ENCODE measurements at regions not wholly inside any gene's neighbourhood (a gene's known extent, or its start where the extent isn't known, plus 50 kb on each side); places are given as distances from the start of the nearest gene placed in this dataset.

DNA sequence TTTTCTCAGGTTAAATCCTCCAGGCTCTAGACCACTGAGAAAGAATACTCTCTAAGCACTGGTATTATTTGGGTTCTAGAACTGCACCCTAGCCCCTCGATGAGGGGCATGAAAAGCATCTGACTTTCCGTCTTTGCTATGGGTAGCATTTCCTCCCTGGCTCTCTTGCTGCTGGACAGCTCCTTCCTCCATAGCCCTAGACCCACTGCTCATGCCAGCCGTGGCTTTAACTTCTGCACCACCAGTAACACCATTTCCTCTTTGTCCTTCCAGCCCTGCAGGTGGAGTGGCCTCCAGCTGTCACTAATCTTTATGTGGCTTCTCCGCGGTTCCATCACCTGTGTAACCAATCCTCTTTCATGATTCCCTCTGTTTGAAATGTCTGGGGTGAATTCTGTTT, 194.9 kb downstream of the SCP2D1 start:
- H4K20me1 ChIP-seq (ENCODE audit: control insufficient read depth, extremely low read depth, insufficient read depth, low read length) = no peaks in the 10 kb centered on the region
- no peak for FAIRE-seq
- TF ChIP-seq, protein P1, sequence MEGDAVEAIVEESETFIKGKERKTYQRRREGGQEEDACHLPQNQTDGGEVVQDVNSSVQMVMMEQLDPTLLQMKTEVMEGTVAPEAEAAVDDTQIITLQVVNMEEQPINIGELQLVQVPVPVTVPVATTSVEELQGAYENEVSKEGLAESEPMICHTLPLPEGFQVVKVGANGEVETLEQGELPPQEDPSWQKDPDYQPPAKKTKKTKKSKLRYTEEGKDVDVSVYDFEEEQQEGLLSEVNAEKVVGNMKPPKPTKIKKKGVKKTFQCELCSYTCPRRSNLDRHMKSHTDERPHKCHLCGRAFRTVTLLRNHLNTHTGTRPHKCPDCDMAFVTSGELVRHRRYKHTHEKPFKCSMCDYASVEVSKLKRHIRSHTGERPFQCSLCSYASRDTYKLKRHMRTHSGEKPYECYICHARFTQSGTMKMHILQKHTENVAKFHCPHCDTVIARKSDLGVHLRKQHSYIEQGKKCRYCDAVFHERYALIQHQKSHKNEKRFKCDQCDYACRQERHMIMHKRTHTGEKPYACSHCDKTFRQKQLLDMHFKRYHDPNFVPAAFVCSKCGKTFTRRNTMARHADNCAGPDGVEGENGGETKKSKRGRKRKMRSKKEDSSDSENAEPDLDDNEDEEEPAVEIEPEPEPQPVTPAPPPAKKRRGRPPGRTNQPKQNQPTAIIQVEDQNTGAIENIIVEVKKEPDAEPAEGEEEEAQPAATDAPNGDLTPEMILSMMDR (optimal IDR thresholded peaks at IDR 0.05 in 1 of 3, IDR thresholded peaks at IDR 0.05 in 1 of 3, conservative IDR thresholded peaks at IDR 0.05 in 1 of 3; ENCODE audit: extremely low read depth in 1 of 3, insufficient read depth in 2 of 3, low read length in 3 of 3) = no peak
- no peak for TF ChIP-seq EZH2 (IDR thresholded peaks at IDR 0.05; ENCODE audit: low read length)

DNA sequence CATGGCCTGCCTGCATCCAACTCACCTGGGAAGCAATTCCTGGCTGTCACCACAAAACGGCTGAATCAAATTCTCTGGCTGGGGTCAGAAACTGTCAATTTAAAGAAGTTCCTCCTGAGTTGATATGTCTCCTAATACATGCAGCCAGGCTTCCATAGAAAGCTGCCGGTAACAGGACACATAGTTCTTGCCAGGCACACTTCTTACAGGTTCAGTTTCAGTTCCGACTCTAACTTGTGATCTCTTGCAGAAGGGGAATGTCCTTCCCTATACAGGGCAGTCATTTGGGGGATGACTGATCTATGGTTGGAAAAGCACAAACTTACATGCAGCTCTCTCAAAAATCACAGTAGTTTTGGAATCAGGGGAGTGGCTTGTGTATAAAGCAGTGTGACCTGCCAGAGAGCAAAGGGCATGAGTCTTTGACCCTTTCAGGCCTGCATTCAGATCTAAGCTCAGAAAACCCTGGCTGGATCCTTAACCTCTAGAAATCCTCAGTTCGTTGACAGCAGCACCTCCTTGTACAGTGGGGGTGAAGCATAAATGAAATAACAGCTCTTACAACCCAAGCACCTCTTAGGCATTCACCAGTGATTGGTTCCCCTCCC, 195.6 kb downstream of the SCP2D1 start:
- H3K4me3 ChIP-seq (ENCODE audit: control insufficient read depth in 2 of 3, extremely low read depth in 1 of 3, insufficient read depth in 2 of 3, low read depth in 1 of 3, low read length in 3 of 3) = no peak overlapping the region
- no peaks in the 10 kb centered on the region for H3K27me3 ChIP-seq (ENCODE audit: control insufficient read depth, extremely low read depth, insufficient read depth, low read length)
- no peaks in the 10 kb centered on the region for H3K9me1 ChIP-seq (ENCODE audit: control insufficient read depth, extremely low read depth, insufficient read depth, low read length)
- no peak overlapping the region for H3K9ac ChIP-seq (ENCODE audit: control insufficient read depth, extremely low read depth, insufficient read depth, low read length)
- no peak overlapping the region for H2AFZ ChIP-seq (ENCODE audit: control insufficient read depth, low read length)
- no peaks in the 10 kb centered on the region for H3K9me3 ChIP-seq (ENCODE audit: control insufficient read depth, low read depth, low read length)
- TF ChIP-seq, protein P1 (optimal IDR thresholded peaks at IDR 0.05 in 1 of 3, IDR thresholded peaks at IDR 0.05 in 1 of 3, conservative IDR thresholded peaks at IDR 0.05 in 1 of 3; ENCODE audit: extremely low read depth in 1 of 3, insufficient read depth in 2 of 3, low read length in 3 of 3) = no peak
- TF ChIP-seq EZH2 (IDR thresholded peaks at IDR 0.05; ENCODE audit: low read length) = no peak
- no peaks in the 10 kb centered on the region for H3K36me3 ChIP-seq (ENCODE audit: control insufficient read depth in 2 of 2, extremely low read depth in 1 of 2, insufficient read depth in 2 of 2, low read length in 2 of 2)
- dilution Hi-C loops (cut with MboI; ENCODE audit: extremely low pct_ligation_motif_present, low sequenced_read_pairs) = no loop called here
- no peak overlapping the region for H3K4me2 ChIP-seq (ENCODE audit: control insufficient read depth, extremely low read depth, insufficient read depth, low read depth, low read length)
- DNase-seq (ENCODE audit: low read depth, low spot score) (no peak), FAIRE-seq (no peak)
- H4K20me1 ChIP-seq (ENCODE audit: control insufficient read depth, extremely low read depth, insufficient read depth, low read length) = no peaks in the 10 kb centered on the region
- H3K4me1 ChIP-seq (ENCODE audit: control insufficient read depth, extremely low read depth, insufficient read depth, low read length) = no peaks in the 10 kb centered on the region
- H3K79me2 ChIP-seq (ENCODE audit: control insufficient read depth, insufficient read depth, low read length) = no peaks in the 10 kb centered on the region
- H3K27ac ChIP-seq (ENCODE audit: control insufficient read depth, insufficient read depth, low read length) = no peak overlapping the region

More for the DNA sequence above, 194.9 kb downstream of the SCP2D1 start:
- Histone ChIP-seq H3K27ac (ENCODE audit: control insufficient read depth, insufficient read depth, low read length) (no peak overlapping the region), H3K4me1 (ENCODE audit: control insufficient read depth, extremely low read depth, insufficient read depth, low read length) (no peaks in the 10 kb centered on the region), H3K27me3 (ENCODE audit: control insufficient read depth, extremely low read depth, insufficient read depth, low read length) (no peaks in the 10 kb centered on the region), H2AFZ (ENCODE audit: control insufficient read depth, low read length) (no peak overlapping the region), H3K36me3 (ENCODE audit: control insufficient read depth in 2 of 2, extremely low read depth in 1 of 2, insufficient read depth in 2 of 2, low read length in 2 of 2) (no peaks in the 10 kb centered on the region), H3K79me2 (ENCODE audit: control insufficient read depth, insufficient read depth, low read length) (no peaks in the 10 kb centered on the region), H3K9ac (ENCODE audit: control insufficient read depth, extremely low read depth, insufficient read depth, low read length) (no peak overlapping the region), H3K9me3 (ENCODE audit: control insufficient read depth, low read depth, low read length) (no peaks in the 10 kb centered on the region), H3K9me1 (ENCODE audit: control insufficient read depth, extremely low read depth, insufficient read depth, low read length) (no peaks in the 10 kb centered on the region), H3K4me2 (ENCODE audit: control insufficient read depth, extremely low read depth, insufficient read depth, low read depth, low read length) (no peak overlapping the region), H3K4me3 (ENCODE audit: control insufficient read depth in 2 of 3, extremely low read depth in 1 of 3, insufficient read depth in 2 of 3, low read depth in 1 of 3, low read length in 3 of 3) (no peak overlapping the region)
- no peak for DNase-seq (ENCODE audit: low read depth, low spot score)
- dilution Hi-C loops (cut with MboI; ENCODE audit: extremely low pct_ligation_motif_present, low sequenced_read_pairs) = no loop called here
